ENCODE measurements at regions not wholly inside any gene's neighbourhood (a gene's known extent, or its start where the extent isn't known, plus 50 kb on each side); places are given as distances from the start of the nearest gene placed in this dataset.
A peak's percentile ranks its signal among the peaks of the same experiment; 100 is the strongest.

DNA sequence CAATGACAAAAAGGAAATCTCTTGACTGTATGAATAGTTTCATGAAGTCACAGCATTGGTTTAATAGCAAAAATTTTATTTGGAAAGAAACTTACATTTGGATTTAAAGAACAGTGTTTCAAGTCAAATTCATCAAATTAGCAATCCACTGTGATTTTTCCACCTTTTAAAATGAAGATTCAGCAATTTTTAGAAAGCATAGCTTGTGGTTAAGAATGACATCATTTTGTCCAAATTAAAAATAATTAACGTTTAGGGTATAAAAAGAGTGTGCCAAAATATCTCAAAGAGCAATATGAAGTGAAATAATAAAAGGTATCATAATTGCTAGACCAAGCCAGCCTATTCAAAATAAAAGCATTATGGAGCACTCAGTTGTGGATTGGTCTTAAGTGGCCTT lies 114.6 kb downstream of the PAX1 start:
- Histone ChIP-seq H3K4me1 (no peaks in the 10 kb centered on the region), H3K36me3 (no peaks in the 10 kb centered on the region), H3K4me3 (no peak overlapping the region), H3K27me3 (no peaks in the 10 kb centered on the region), H3K9me3 (no peaks in the 10 kb centered on the region), H3K27ac (no peak overlapping the region)
- intact Hi-C loops (cut with DNase I), result no loop called here
- no peak for TF ChIP-seq POLR2A (IDR thresholded peaks at IDR 0.05)
- TF ChIP-seq, protein P1, sequence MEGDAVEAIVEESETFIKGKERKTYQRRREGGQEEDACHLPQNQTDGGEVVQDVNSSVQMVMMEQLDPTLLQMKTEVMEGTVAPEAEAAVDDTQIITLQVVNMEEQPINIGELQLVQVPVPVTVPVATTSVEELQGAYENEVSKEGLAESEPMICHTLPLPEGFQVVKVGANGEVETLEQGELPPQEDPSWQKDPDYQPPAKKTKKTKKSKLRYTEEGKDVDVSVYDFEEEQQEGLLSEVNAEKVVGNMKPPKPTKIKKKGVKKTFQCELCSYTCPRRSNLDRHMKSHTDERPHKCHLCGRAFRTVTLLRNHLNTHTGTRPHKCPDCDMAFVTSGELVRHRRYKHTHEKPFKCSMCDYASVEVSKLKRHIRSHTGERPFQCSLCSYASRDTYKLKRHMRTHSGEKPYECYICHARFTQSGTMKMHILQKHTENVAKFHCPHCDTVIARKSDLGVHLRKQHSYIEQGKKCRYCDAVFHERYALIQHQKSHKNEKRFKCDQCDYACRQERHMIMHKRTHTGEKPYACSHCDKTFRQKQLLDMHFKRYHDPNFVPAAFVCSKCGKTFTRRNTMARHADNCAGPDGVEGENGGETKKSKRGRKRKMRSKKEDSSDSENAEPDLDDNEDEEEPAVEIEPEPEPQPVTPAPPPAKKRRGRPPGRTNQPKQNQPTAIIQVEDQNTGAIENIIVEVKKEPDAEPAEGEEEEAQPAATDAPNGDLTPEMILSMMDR (IDR thresholded peaks at IDR 0.05), result no peak
- 30 to 39% methylated on average over 1 of the region's 1 CpG for WGBS, 2 donors
- DNase-seq, result no peak

DNA sequence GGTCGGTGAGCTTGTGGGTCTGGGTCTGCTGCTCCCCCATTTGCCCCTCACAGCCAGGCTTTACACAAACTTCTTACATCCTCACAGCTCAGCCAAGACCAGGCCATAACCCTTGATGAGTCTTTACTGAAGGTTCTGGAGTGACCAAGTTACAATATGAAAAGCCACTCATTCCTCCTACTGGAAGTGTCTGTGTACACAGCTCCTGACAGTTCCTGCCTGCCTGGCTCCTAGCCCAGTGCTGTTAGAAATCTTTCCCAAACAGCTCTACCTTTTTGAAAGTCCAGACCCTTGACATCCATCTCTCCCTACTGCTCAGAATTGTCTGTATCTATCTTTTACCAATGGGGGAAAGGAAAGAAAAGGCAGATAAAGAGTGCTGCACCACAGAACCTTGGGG lies 106.9 kb downstream of the PAX1 start:
- 80% methylated on average over 1 of the region's 1 CpG; no CpG with 5 or more reads in 1 of the 2 donors for WGBS, 2 donors
- intact Hi-C loops (cut with DNase I), result no loop called here
- Histone ChIP-seq H3K27ac (no peak overlapping the region), H3K4me3 (no peak overlapping the region), H3K27me3 (no peaks in the 10 kb centered on the region), H3K36me3 (no peaks in the 10 kb centered on the region), H3K4me1 (no peaks in the 10 kb centered on the region), H3K9me3 (no peaks in the 10 kb centered on the region)
- no peak for DNase-seq
- no peak for TF ChIP-seq POLR2A (IDR thresholded peaks at IDR 0.05)
- TF ChIP-seq, protein P1 (IDR thresholded peaks at IDR 0.05), result no peak

DNA sequence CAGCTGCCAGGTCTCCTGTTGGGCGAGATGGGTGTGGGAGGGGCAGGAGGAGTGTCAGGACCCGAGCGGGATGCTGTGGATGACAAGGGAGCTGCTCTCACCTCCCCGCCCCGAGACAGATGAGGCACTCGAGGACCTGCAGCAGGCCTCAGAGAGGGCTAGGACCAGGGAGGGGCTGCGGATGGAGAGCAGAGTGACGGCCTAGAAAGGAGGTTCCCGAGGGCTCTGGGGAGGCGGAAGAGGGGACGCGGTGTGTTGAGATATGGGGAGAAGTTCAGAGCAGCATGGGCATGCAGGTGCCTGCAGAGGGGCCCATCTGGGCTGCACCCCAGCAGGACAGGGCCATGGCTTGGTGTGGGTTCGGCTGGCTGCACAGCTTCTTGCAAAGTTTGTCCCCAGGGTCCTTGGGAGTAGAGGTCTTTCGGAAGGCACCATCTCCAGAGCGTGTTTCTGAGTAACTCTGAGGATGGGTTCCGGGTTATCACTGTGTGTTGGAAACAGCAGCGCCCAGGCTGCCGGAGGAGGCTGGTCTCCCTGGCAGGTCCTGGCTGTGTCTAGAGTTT lies 104.6 kb downstream of the PAX1 start:
- Histone ChIP-seq H3K36me3 (no peaks in the 10 kb centered on the region), H3K27ac (no peak overlapping the region), H3K27me3 (no peaks in the 10 kb centered on the region), H3K4me3 (no peak overlapping the region), H3K9me3 (no peaks in the 10 kb centered on the region), H3K4me1 (no peaks in the 10 kb centered on the region)
- DNase-seq, result no peak
- intact Hi-C loops (cut with DNase I), result loop anchor here (10.0 kb wide), 1 partner anchor 435 kb away; no protein-coding TSS in a partner anchor
- WGBS, 2 donors, result 88 to 89% methylated on average over 14 to 17 of the region's 18 CpGs
- TF ChIP-seq, protein P1 (IDR thresholded peaks at IDR 0.05), result no peak
- TF ChIP-seq POLR2A (IDR thresholded peaks at IDR 0.05), result no peak

DNA sequence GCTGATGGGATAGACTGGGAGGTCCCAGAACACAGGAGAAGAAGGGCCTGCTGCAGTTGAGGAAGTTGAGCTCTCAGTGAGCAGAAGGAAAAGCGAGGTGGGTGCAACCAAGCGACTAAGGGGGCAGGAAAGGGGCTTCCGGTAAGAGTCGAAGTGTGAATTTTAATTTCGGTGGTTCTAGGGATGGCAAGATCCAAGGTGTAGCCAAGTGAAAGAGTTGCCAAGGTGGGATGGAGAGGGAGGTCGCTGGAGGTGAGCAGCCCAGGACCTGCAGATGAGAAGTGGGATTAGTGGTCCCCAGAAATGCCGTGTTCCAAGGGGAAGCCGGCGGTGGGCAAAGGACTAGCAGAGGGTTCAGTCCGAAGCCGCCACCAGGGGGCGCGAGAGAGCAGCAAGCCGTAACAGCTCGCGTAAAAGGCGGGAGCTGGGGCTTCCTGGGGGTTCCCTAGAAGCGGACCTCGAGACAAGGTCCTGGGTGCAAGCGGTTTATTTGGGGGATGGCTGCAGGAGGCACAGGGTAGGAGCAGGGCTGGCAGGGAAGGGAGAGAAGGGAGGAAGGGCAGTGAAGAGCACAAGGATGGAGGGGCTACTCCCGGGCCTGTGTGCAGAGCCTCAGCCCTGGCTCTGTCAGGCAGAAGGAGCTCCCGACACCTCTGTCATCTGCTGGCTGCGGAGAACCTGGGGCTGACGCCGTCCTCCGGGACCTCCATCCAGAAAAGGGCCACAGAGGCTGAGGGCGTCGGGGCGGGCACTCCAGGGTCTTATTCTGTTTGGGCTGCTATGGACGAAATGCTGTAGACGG lies 103.6 kb downstream of the PAX1 start:
- no peaks in the 10 kb centered on the region for H3K9me3 ChIP-seq
- H3K4me3 ChIP-seq, result no peak overlapping the region
- H3K27ac ChIP-seq, result no peak overlapping the region
- 46 to 54% methylated on average over 27 to 31 of the region's 31 CpGs for WGBS, 2 donors
- DNase-seq, result no peak
- intact Hi-C loops (cut with DNase I), result loop anchor here (10.0 kb wide), 1 partner anchor 436 kb away; no protein-coding TSS in a partner anchor
- no peaks in the 10 kb centered on the region for H3K4me1 ChIP-seq
- no peaks in the 10 kb centered on the region for H3K36me3 ChIP-seq
- no peaks in the 10 kb centered on the region for H3K27me3 ChIP-seq
- no peak for TF ChIP-seq POLR2A (IDR thresholded peaks at IDR 0.05)
- TF ChIP-seq, protein P1 (IDR thresholded peaks at IDR 0.05), result peak in 5 of 6 experiments; percentile 41 to 54 (median 49)

DNA sequence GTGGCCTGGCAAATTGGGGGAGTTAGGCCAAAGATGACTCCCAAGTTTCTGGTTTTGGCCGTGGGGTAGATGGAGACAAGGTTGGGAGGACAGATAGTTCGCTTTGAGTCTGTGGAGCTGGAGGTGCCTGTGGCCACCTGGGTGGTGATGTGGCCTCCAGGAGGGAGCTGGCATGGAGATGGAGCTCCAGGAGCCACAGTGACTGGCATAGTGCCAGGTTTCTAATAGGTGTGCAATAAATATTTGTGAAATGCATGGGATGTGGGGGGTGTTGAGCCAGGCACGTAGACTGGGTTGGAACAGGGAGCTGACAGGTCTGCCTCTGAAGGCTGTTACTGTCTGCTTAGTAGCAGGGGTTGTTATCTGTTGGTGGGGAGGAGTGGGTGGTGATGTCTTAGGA lies 102.7 kb downstream of the PAX1 start:
- Histone ChIP-seq H3K4me1 (no peaks in the 10 kb centered on the region), H3K9me3 (no peaks in the 10 kb centered on the region), H3K36me3 (no peaks in the 10 kb centered on the region), H3K27ac (no peak overlapping the region), H3K27me3 (no peaks in the 10 kb centered on the region), H3K4me3 (no peak overlapping the region)
- intact Hi-C loops (cut with DNase I), result loop anchor here (10.0 kb wide), 1 partner anchor 437 kb away; no protein-coding TSS in a partner anchor
- WGBS, 2 donors, result 74 to 76% methylated on average over 3 of the region's 3 CpGs
- TF ChIP-seq, protein P1 (IDR thresholded peaks at IDR 0.05), result no peak
- TF ChIP-seq POLR2A (IDR thresholded peaks at IDR 0.05), result no peak
- no peak for DNase-seq
